NCI-H2171 treated with DMSO at 0.1 percent for 48 hours (cell line): ENCODE measurements at regions not wholly inside any gene's neighbourhood (a gene's known extent, or its start where the extent isn't known, plus 50 kb on each side); places are given as distances from the start of the nearest gene placed in this dataset.
"Not testable (repeated sequence)": the region's sequence is repeated elsewhere in the genome, so short reads cannot be mapped to it uniquely, and the experiment has no call there.

Source experiments
- DNase-seq: peaks from one replicate; lab custom pipeline; 2025; lab: John Stamatoyannopoulos, UW

DNA sequence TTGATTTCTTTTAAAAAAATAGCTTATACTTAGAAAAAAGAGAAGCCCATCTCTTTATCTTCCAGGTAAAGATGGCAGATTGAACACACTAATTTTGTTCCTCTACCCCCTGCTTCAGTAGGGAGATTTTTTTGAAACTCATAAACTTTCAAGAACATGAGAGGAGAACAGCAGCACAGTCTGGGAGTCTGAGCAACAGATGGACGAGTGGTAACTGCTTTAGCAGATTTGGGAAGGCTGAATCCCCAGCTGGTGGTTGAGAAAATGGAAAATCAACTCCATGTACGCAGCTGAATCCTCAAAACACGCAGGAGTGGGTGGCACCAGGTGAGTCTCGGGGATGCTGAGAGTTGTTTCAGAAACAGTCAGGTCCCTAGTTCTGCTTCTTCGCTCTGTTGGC lies 114.6 kb upstream of the CTBP2 start:
- DNase-seq = peak; percentile 48

DNA sequence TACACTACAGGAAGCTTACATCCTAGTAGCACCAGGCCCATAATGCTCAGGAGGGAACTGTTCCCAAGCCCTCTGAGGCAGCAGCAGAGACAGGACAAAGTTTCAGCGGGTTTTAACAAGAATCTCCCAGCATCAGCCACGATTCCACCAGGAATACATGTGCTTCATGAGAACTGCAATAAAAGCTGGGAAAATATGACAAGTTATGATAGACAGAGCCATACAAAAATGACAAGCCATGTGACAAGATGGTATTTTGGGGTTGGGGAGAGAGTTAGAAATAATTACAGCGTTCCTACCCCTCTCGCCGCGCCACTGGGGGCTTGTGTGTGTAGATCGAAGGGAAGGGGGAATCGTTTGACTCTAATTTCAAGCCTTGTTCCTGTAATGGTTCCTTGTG lies 112.7 kb upstream of the CTBP2 start:
- DNase-seq = no peak

DNA sequence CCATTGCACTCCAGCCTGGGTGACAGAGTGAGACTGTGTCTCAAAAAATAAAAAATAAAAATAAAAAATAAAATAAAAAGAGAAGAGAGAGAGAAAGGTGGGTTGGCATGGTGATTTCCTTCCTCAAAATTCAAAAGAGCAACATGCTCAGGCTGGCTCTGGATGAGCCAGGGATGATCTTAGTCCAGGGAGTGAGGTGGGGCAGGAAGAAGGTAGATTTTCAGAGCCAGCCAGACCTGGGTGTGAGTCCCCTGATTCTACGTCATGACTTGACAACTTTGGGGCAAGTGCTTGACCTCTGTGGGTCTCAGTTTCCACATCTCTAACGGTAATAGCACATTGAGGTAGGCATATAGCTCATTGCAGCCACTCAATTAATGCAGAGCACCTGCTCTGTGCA lies 109.4 kb upstream of the CTBP2 start:
- DNase-seq = no peak

DNA sequence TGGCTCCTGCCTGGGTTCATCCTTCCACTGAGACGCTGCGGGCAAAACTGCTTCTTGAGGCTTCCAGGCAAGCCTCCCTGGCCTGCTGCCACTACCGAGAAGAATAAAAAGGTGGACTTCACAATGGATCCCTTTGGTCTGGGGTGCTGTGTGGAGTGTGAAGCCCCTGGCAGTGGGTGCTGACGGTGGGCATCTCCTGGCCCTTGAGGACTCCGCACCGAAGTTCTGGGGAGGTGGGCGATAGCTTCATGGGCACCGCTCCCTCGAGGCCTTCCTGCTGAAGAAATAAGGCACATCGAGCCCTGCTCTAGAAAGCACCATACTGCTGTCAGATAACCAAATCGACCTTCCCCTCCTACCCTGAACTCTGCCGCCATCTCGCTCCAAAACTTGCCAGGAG lies 106.6 kb upstream of the CTBP2 start:
- no peak for DNase-seq

DNA sequence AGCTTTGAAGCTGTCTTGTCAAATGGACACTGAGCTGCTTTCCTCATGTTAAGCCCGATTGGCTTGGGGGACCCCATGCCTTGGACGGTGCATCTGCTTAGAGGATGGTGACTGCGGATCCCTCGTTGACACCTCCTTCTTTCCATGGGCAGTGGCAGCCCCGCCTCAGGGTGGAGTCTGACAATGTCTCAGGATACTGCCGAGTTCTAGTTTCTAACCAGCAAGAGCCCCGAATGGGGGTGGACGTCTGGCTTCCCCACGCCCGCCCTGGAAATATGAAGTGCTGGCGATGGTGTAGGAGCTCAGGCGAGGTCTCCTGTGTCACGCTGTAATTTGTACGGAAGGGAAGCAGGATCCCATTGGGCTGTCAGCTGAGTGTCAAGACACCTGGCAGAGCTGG lies 106.2 kb upstream of the CTBP2 start:
- DNase-seq = no peak

DNA sequence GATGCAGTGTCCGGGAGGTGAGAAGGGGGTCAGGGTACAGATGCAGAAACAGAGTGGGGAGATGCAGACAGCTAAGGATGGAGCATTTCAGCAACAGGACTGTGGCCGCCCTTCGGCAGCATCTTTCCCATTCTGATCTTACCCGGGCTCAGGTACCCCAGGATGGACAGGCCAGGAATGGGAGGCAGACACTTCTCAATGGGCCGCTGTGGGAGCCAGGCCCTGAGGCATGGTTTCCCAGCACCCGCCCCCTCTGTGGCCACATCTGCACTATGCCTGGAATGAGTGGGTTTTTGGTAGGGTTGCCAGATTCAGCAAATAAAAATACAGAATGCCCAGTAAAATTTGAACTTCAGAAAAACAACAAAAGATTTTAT lies 105.2 kb upstream of the CTBP2 start:
- no peak for DNase-seq

DNA sequence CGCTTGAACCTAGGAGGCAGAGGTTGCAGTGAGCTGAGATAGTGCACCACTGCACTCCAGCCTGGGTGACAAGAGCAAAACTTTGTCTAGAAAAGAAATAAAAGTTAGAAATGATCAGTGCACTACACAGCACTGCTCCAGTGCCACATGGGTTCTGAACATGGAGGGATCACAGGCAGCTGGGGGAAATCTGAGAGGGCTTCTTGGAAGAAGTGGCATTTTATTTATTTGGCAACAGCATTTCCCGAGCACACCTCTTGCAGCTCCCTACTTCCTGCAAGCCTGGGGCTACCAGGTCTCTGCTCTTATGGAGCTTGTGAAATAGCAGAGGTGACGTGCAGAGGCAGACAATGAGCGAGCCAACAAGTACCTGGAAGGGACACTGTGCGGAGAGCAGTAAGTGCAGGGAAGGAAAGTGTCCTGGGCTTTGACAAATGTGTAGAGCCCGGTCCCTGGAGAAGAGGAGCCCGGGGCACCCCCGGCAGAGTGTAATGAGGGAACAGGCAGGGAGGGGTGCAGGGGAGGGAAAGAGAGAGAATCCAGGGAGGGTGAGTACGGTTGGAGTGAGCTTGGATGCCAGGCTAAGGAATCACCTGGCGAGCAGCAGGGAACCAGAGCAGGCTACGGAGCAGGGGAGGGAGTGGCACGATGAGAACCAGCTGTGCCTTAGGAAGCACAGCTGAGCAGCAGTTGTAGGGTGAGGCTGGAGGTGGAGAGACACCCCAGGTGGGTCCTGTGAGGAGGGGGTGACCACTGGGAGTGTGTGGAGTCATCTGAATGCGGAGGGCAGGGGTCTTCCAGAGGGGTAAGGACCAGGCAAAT lies 104.6 kb upstream of the CTBP2 start:
- no peak for DNase-seq

DNA sequence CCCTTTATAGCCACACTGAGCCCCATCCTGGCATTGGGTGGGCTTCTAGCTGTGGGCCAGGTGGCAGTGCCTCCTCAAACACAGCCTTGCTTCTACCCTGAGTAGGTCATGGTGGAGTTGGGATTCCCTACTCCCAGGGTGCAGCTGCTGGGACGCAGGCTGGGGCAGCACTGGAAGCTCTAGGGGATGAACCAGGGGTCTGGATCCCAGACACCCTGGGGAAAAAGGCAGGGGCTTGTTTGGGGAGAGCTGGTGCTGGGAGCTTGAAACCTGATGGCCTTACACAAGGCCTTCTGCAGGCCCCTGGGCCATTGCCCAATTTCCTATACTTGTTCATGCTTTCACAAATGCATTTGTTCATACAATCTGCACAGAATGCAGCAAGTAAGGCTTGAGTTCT lies 103.7 kb upstream of the CTBP2 start:
- DNase-seq = no peak

DNA sequence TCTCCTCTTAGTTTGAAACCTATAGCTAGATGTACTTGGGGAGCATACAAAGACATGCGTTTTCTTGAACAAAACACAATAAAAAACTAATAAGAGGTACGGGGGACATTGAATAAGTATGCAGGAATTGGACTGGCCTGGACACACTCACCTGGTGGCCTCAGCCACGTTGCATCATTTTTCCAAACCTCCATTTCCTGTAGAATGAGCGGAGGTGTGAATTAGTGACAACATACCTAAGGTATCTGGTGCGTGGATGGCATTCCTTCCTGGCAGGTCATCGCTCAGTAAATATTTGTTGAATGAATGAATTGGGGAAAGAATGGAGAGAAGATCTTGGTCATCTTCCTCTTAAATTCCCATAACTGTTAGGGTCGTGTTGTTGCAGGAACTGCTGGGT lies 103.2 kb upstream of the CTBP2 start:
- no peak for DNase-seq

DNA sequence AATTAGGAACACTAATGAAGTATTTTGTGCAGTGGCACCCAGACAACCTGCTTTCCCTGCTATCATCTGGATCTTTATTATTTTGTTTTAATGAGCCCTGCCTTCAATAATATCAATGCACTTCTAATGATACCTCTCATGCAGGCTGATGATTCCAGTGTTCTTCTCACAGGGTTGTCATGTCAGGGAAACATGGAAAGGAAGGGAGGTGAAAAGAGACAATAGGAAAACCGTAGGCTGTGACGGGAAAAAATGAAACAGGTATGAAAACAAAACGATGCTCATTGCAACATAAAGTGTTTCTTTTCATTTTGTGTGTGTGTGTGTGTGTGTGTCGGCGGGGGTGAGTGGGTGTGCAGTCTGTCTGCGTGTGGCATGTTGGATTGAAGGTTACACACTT lies 102.6 kb upstream of the CTBP2 start:
- DNase-seq = no peak

DNA sequence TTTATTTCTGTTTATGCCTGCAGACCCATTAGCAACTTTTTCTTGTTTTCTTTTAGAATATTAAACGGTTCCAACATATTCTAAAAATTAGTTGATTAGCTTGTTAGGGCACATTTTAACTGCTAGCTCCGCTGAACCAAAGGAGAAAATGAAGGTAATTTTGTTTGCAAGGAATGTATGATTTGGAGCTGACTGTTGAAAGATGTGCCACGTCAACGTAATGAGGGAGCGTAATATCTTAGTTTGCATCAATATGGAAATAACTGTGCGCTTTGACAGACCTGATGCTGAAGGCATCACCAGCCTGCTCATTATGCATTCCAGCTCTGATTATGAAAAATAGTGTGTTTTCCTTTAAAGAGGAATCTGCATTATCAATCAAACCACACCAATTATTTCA lies 102.0 kb upstream of the CTBP2 start:
- DNase-seq = no peak

DNA sequence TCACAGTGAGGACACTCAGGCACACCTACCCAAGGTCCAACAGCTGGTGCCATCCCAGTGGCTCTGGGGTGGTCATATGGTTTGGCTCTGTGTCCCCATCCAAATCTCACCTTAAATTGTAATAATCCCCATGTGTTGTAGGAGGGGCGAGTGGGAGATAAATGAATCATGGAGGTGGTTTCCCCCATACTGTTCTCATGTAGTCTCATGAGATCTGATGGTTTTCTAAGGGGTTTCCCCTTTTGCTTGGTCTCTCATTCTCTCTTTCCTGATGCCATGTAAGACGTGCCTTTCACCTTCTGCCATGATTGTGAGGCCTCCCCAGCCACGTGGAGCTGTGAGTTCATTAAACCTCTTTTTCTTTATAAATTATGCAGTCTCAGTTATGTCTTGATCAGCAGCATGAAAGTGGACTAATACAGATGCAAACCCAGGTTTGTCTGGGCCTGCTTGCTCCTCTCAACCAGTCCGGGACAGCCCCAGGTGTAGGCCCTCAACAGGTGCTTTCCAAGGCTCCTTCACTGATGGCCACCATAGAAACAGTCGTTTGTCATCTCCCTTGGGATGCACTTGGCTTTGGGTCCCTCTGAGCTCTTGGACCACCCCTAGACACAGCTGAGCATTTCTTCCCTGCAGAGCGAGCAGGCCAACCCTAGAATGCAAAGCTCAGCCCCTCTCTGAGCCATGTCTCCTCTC lies 101.3 kb upstream of the CTBP2 start:
- no peak for DNase-seq

DNA sequence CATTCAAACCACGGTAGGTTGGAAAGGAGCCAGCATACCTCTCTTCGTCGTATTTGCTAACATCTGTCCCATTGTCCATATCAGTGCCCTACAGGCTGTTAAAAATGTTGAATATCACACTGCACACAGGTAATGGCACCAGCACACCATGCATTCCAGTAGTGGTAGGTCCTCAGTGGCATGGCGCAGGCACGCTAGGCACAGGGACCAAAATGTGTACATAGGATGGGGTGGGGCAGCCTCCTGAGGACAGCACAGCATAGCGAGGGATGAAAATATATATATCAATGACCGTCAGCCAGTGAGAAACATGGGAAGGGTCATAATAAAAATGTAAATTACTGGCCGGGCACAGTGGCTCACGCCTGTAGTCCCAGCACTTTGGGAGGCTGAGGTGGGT lies 99.9 kb upstream of the CTBP2 start:
- no peak for DNase-seq

DNA sequence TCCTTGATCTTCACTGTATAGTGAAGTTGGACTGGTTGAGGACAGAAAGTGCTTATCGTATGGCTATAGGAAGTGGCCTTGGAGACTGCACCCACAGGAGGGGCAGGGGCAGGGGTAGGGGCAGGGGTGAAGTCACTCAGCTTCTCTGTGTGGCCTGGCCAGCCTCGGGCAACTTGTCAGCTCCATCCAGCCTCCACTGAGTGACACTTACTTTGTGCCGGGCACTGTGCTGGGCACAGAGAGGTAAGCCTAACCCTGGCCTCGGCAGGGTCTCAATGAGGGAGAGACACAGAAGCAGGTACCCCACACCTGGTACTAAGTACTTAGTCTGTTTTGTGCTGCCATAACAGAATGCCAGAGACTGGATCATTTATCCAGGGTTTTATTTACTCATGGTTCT lies 99.3 kb upstream of the CTBP2 start:
- DNase-seq = no peak

DNA sequence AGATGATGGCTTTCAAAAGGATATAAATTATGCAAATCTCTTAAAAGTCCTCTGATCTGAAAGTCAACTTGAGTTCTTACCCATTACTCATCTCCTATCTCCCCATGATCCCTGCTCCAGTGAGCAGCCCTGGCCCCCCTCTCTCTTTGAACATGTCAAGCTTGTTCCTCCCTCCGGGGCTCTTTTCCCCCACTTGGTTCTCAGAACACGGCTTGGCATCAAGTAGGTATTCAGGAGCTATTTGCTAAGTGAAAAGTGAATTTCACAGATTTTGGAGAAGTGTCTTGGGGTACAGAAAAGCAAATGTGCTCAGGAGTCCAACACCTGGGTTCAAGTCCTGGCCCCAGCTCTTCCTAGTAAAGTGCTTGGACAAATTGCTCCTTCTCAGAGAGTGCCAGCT lies 98.3 kb upstream of the CTBP2 start:
- no peak for DNase-seq

DNA sequence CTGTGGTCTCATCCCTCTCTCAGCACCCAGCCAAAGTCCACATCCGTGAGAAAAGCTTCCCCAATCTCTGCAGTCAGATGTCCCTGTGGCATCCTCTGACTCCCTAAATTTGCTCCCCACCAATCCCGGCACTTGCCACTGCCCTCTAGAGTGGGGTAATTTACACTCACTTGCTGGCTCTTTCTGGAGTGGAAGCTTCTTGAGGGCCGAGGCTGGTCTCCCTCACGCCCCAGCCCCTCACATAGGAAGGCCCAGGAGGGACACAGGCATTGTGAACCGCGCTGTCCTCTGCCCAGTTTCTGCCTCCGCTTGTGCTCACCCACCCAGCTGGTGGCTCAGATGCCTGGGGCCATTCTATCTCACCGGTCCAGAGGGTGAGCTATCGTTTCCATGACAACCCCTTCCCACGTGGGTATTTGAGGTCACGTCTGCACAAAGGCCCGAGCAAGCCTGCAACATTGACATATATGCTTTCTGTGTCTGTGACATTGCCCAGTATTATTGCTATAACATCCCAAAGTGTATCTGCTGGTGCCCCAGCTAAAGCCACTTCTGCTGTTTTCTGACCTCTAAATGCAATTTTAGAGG lies 97.3 kb upstream of the CTBP2 start:
- no peak for DNase-seq

DNA sequence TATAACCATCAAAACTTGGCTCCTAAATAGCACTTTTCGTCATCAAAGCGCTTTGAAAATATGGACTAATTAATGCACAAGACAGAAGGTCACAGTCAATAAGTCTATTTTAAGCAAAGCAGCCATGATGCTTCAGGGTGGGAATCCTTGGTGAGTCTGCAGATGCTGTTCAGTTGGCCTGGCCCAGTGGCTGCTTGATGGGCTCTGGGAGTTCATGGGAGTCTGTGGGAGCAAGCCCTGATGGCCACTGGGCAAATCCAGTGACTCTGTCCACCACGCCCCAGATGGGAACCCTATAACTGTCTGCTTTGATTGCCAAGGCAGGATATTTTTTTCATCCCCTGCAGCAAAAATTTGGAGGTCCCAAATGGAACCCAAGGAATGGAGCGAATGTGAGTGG lies 95.7 kb upstream of the CTBP2 start:
- DNase-seq = no peak

DNA sequence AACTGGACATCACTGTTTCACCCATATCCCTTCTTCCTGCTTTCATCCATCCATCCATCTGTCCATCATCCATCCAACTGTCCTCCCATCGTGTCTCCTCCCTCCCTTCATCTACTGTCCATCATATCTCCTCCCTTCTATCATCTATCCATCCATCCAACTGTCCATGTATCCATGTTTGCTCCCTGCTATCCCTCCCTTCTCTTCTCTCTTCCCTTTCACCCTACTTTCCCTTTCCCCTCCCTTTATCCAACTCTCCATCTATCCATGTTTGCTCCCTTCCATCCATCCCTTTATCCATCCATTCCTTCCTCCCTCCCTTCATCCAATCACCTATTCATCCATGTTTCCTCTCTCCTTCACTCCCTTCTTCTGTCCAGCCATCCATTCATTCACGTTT lies 92.6 kb upstream of the CTBP2 start:
- DNase-seq = no peak

DNA sequence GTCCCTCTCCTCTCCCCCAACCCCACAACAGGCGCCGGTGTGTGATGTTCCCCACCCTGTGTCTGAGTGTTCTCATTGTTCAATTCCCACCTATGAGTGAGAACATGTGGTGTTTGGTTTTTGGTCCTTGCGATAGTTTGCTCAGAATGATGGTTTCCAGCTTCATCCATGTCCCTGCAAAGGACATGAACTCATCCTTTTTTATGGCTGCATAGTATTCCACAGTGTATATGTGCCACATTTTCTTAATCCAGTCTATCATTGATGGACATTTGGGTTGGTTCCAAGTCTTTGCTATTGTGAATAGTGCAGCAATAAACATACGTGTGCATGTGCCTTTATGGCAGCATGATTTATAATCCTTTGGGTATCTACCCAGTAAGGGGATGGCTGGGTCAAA lies 90.5 kb upstream of the CTBP2 start:
- DNase-seq = not testable (repeated sequence)

DNA sequence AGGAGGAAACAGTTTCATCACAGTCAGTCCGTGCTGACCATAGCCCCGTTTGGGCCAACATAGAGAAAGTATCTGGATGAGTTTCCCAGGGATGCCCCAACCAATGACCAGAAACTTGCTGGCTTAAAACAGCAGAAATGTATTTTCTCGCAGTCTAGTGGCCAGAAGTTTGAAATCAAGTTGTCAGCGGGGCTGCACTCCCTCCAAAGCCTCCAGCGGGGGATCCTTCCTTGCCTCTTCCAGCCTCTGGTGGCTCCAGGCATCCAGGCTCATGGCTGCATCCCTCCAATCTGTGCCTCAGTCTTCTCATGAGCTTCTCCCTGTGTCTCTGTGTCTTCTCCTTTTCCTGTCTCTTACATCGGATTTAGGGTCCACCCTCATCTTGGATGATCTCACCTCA lies 89.6 kb upstream of the CTBP2 start:
- no peak for DNase-seq

DNA sequence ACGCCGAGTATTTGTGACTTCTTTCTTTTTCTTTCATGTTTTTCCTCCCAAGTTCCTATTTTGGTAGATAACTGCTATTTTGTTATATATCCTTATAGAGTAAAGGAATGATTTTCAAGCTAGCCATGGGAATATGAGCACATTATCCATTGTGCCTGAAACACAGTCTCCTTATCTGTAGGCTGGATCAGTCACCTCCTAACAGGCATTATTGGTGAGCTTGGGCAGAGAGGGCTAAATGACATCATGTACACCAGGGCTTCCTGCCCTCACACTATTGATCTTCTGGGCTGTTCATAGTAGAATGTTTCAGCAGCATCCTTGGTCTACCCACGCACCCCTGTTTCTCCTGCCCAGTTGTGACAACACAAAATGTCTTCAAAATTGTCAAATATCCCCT lies 88.1 kb upstream of the CTBP2 start:
- no peak for DNase-seq

DNA sequence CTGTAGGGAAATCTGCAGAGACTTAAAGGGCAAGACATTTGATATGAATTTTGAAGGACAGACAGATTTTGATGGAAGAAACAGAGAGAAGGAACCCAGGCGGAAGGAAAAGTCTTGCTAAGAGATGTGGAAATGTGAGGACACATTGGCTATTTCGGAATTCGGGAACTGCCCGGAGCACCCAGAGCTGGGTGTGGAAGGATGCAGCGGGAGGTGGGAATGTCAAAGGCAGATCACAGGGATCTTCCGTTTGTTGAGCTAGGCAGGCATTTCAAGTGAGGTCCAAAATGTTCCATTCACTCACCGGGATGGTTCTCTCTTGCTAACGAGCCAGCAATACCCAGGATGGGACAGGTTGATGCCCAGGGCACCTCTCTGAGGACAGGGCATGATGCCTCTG lies 87.2 kb upstream of the CTBP2 start:
- DNase-seq = no peak

DNA sequence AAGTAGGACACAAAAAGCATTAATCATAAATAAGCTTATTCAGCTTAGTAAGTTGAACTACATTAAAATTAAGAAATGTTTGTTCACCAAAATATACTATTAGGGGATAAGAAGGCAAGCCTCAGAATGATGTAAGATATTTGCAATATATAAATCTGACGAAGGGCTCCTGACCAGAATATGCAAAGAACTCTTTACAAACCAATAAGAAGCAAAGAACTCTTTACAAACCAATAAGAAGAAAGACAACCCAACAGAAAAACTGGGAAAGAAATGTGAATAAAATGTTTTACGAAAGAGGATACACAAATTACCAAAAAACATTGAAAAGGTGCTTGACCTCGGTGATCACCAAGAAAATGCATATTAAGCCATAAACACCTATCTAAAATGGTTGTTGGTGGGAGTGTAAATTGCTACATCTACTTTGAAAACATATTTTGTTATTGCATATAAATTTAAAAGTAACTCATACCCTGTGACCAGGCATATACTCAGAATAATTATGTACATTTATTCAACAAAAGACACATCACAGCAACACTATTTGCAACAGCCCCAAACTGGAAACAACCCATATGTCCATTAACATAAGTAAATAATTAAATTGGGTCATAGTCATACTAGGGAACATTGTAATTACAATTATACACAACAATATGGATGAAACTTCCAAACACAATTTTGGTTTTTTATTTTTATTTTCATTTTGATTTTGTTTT lies 83.3 kb upstream of the CTBP2 start:
- DNase-seq = no peak
